Endothelial cell of umbilical vein (primary cell): ENCODE measurements at regions not wholly inside any gene's neighbourhood (a gene's known extent, or its start where the extent isn't known, plus 50 kb on each side); places are given as distances from the start of the nearest gene placed in this dataset.

Experiments used
- EZH2 ChIP-seq: IDR thresholded peaks from 2 replicates; pipeline ENCODE4 v1.6.1; 2012; ENCODE audit warnings: borderline replicate concordance, low read depth, mild to moderate bottlenecking, moderate library complexity, low read length, inconsistent platforms; ENCODE audit not compliant: severe bottlenecking
- JUN ChIP-seq: IDR thresholded peaks from 2 replicates; pipeline ENCODE4 v1.6.1; 2011; ENCODE audit warnings: borderline replicate concordance, low read depth; ENCODE audit not compliant: insufficient read length, insufficient read depth
- POLR2A ChIP-seq: IDR thresholded peaks from 2 replicates; pipeline ENCODE4 v1.6.1; 2012; ENCODE audit warnings: low read depth, mild to moderate bottlenecking, control low read depth, low read length
- POLR2AphosphoS5 ChIP-seq: IDR thresholded peaks from 2 replicates; pipeline ENCODE4 v1.6.1; 2012; ENCODE audit warnings: low read depth, mild to moderate bottlenecking, control low read depth, low read length, moderate library complexity; ENCODE audit not compliant: insufficient read depth
- TF ChIP-seq, protein P1 (sequence below), 2 donors: IDR thresholded peaks; 1 replicate in 1 of 2; 2 replicates in 1 of 2; pipeline ENCODE4 v1.5.1; 2011; ENCODE audit warnings: low read length in 2 of 2, mild to moderate bottlenecking in 2 of 2, moderate library complexity in 2 of 2, control low read depth in 1 of 2, inconsistent platforms in 1 of 2, low read depth in 1 of 2; ENCODE audit not compliant: insufficient read depth in 1 of 2; ENCODE audit errors: extremely low read depth in 1 of 2
- TF ChIP-seq, protein P2 (sequence below): IDR thresholded peaks from 2 replicates; pipeline ENCODE4 v1.6.1; 2011; ENCODE audit not compliant: insufficient read depth, insufficient read length

DNA sequence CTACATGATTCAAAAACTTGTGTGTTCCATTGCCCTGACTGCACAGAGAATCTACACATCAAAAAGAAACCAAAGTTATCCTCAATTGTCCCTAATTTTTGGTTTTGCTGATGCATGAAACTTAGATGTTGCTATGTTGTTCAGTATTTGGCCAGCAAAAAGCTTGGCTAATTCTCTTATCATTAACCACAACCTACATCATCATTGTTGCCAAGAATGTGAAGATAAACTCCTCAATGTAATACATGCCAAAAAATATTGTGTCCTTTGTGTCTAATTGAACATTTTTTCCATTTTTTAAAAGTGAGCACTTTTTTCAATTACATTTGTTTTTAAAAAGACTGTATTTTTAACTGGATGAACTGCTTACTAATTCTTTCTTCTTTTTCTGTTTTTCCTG, 268.0 kb upstream of the SEMA3D start:
- TF ChIP-seq, protein P1, sequence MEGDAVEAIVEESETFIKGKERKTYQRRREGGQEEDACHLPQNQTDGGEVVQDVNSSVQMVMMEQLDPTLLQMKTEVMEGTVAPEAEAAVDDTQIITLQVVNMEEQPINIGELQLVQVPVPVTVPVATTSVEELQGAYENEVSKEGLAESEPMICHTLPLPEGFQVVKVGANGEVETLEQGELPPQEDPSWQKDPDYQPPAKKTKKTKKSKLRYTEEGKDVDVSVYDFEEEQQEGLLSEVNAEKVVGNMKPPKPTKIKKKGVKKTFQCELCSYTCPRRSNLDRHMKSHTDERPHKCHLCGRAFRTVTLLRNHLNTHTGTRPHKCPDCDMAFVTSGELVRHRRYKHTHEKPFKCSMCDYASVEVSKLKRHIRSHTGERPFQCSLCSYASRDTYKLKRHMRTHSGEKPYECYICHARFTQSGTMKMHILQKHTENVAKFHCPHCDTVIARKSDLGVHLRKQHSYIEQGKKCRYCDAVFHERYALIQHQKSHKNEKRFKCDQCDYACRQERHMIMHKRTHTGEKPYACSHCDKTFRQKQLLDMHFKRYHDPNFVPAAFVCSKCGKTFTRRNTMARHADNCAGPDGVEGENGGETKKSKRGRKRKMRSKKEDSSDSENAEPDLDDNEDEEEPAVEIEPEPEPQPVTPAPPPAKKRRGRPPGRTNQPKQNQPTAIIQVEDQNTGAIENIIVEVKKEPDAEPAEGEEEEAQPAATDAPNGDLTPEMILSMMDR (IDR thresholded peaks at IDR 0.05; ENCODE audit: extremely low read depth in 1 of 2, insufficient read depth in 1 of 2, low read depth in 1 of 2, low read length in 2 of 2): no peak
- TF ChIP-seq POLR2A (no peak), EZH2 (no peak), POLR2AphosphoS5 (no peak), JUN (no peak)
- TF ChIP-seq, protein P2, sequence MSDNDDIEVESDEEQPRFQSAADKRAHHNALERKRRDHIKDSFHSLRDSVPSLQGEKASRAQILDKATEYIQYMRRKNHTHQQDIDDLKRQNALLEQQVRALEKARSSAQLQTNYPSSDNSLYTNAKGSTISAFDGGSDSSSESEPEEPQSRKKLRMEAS: no peak
